Suprapubic skin (tissue), 3 donors: ENCODE measurements at regions not wholly inside any gene's neighbourhood (a gene's known extent, or its start where the extent isn't known, plus 50 kb on each side); places are given as distances from the start of the nearest gene placed in this dataset.

Experiments used
- POLR2A ChIP-seq, 2 donors: fragments of 450-650 bp; IDR thresholded peaks; one replicate each; pipeline ENCODE4 v1.6.1; 2017; ENCODE audit warnings: antibody characterized with exemption in 2 of 2, mild to moderate bottlenecking in 2 of 2, moderate library complexity in 2 of 2
- TF ChIP-seq, protein P1 (sequence below), 2 donors: fragments of 200-600 bp in 1 of 2; fragments of 450-650 bp in 1 of 2; sonication (generic) in 1 of 2; IDR thresholded peaks; one replicate each; pipeline ENCODE4 v1.5.1; 2016 to 2019; ENCODE audit warnings: antibody characterized with exemption in 2 of 2, mild to moderate bottlenecking in 1 of 2, moderate library complexity in 1 of 2

DNA sequence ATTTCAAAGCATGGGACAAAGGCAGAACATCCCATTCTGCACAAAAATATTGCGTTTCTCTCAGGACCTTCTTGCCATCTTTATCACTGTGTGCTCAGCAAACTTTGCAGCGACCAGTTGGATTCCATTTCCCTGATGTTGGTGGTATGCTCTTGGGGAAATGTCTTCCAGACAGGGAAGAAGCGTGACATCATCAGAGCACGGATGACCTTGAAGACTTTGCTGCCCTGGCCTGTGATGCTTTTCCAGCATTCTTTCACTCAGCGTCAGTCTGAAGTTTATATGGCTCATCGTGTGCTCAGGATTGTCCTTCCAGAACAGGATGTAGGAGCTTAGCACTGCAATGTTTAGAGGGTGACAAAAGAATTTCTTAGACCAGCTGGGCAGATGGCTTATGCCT is 131.4 kb upstream of the F3 start:
- no peak for TF ChIP-seq POLR2A (IDR thresholded peaks at IDR 0.05)
- TF ChIP-seq, protein P1, sequence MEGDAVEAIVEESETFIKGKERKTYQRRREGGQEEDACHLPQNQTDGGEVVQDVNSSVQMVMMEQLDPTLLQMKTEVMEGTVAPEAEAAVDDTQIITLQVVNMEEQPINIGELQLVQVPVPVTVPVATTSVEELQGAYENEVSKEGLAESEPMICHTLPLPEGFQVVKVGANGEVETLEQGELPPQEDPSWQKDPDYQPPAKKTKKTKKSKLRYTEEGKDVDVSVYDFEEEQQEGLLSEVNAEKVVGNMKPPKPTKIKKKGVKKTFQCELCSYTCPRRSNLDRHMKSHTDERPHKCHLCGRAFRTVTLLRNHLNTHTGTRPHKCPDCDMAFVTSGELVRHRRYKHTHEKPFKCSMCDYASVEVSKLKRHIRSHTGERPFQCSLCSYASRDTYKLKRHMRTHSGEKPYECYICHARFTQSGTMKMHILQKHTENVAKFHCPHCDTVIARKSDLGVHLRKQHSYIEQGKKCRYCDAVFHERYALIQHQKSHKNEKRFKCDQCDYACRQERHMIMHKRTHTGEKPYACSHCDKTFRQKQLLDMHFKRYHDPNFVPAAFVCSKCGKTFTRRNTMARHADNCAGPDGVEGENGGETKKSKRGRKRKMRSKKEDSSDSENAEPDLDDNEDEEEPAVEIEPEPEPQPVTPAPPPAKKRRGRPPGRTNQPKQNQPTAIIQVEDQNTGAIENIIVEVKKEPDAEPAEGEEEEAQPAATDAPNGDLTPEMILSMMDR (IDR thresholded peaks at IDR 0.05) = no peak
